H54 (cell line): ENCODE measurements at regions not wholly inside any gene's neighbourhood (a gene's known extent, or its start where the extent isn't known, plus 50 kb on each side); places are given as distances from the start of the nearest gene placed in this dataset.

Experiments
- DNase-seq: peaks from one replicate; pipeline ENCODE4 v3.0.0; 2011; ENCODE audit warnings: low spot score, mixed read lengths; ENCODE audit not compliant: insufficient read length
- FAIRE-seq: peaks from 3 replicates; lab custom pipeline; 2011; peaks lifted over from hg19 to GRCh38; lab: Jason Lieb, UNC
- POLR2A ChIP-seq: IDR thresholded peaks from 2 replicates; pipeline ENCODE4 v1.6.1; 2011; ENCODE audit warnings: low read depth, mild to moderate bottlenecking, low read length

DNA sequence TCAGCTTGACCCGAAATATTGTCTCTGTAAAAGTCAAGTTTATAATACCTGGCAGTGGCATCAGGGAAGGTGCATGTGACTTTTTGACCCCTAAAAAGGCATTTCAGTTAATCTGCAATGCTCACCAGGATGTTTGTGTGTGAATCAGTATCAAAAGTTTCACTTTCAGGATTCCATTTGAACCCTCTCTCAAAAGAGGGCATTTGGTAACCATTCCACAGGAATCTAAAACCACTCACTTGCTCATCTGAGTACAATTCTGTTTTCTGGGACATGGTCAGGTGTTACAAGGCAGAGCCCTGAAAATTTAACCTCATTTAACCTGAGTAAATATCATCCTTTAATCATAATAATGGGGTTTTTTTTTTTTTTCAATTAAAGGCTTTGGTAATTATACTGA is 77.9 kb upstream of the KLF7 start:
- TF ChIP-seq POLR2A = no peak
- no peak for DNase-seq
- no peak for FAIRE-seq

- DNase-seq = no peak
- FAIRE-seq = no peak
- no peak for TF ChIP-seq POLR2A
Measured at GRCh38 chr2:207244971-207245925, 79.5 kb upstream of the KLF7 start.

DNA sequence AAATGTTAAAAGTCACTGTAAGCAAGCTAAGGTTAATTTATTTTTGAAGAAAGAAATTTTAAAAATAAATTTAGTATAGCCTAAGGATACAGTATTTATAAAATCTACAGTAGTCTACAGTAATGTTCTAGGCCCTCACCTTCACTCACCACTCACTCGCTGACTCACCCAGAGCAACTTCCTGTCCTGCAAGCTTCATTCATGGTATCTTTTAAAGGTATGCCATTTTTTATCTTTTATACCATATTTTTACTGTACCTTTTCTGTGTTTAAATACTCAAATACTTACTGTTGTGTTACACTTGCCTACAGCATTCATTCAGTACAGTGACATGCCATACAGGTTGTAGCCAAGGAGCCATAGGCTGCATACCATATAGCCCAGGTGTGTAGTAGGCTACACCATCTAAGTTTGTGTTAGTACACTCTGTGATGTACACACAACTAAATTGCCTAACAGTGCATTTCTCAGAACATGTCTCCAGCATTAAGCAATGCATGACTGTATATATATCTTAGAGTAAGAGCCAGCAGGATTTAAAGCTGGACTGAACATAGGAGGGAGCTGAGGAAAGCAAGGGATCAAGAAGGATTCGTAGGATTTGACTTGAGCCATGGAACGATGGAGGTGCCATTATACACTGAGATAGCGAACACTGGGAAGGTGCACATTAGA is 83.1 kb upstream of the KLF7 start:
- DNase-seq (no peak), FAIRE-seq (no peak)

GRCh38 chr2:207251022-207251421 is 85.3 kb upstream of the KLF7 start:
- no peak for FAIRE-seq
- TF ChIP-seq POLR2A = no peak
- no peak for DNase-seq

More for the DNA sequence above, 83.1 kb upstream of the KLF7 start:
- TF ChIP-seq POLR2A = no peak

DNA sequence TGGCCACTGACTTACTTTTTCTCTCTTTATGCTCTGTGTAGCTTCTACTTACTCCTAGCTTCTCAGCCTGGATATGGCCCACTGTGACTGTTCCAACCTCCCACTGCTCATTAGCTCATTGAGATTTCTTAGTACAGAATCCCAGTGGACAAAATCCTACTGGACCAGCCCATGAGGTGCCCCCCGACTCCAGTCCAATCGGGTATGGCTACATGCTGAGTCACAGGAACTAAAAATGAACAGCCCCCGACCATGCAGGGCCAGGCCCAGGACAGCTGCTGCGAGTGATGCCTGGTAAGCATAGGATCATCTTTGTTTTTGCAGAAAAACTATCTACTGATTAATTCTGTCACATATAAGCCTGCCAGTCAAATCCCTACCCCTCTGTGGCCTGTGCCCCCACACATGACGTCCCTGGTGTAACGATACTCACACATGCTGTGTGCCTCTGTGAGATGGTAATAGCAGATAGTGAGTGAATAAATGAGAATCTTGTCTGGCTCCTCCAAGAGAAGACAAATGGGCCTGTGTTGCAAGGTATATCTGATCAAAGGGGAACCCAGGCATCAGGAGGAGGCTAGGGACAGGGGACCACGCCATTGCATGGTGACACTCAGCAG is 85.9 kb upstream of the KLF7 start:
- DNase-seq = no peak
- TF ChIP-seq POLR2A = no peak
- FAIRE-seq = no peak

DNA sequence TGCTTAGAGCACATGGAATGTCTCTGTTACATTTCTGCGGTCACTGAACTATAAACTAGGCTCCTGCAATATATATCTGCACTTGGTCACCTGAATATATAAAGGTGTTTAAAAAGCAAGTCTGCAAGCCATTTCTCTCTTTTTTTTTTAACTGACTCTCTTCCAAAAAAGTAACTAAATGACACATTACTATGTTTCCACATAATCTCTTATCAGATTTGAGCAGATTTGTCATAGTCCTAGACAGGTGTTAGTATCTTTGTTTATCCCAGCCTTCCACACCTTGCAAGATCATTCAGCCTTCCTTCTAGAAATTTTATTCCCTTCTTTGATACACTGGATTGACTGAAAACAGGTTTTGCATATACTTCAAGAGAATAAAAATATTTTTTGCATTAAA is 86.7 kb upstream of the KLF7 start:
- DNase-seq (no peak), FAIRE-seq (no peak)
- no peak for TF ChIP-seq POLR2A

- FAIRE-seq (no peak), DNase-seq (no peak)
- no peak for TF ChIP-seq POLR2A
Measured at GRCh38 chr2:207252979-207253645, 87.4 kb upstream of the KLF7 start.

DNA sequence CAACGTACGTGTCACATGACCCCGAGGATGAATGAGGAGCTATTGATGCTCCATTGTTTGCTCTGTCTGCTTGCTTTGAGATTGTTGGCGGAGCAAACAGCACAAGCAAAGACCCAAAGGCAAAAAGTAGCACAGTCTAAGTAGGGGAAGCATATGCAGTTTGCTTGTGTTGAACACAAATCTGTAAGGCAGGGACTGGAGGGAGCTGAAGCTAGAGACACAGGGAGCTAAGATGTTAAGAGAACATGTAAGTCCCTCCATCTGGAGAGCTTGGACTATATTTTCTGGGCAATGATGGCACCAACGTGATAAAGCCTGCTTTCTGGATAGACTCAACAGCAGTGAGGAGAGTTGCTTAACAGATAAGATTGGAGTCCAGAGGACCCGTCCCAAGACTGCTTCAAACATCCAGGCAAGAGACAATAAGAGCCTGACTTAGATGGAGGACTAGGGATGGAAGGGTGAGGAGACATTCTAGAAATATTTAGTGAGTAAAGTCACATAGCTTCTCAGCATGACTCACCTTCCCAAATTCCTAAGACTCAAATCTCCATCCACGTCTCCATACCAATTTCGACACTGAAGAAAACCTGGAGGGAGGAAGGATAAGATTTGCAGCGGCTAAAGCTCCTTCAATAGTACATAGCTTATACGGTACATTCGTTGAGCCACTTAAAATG is 88.1 kb upstream of the KLF7 start:
- peak; percentile 47 for DNase-seq
- no peak for FAIRE-seq
- TF ChIP-seq POLR2A = no peak

GRCh38 chr2:207254591-207255464 is 89.1 kb upstream of the KLF7 start:
- DNase-seq (no peak), FAIRE-seq (no peak)
- TF ChIP-seq POLR2A = no peak

GRCh38 chr2:207255565-207256470 is 90.1 kb upstream of the KLF7 start:
- no peak for TF ChIP-seq POLR2A
- DNase-seq = no peak

GRCh38 chr2:207256476-207257207 is 90.9 kb upstream of the KLF7 start:
- no peak for TF ChIP-seq POLR2A
- DNase-seq (no peak), FAIRE-seq (no peak)

More at GRCh38 chr2:207255565-207256470, 90.1 kb upstream of the KLF7 start:
- FAIRE-seq = no peak
